NCI-H2196 (cell line): ENCODE measurements at regions not wholly inside any gene's neighbourhood (a gene's known extent, or its start where the extent isn't known, plus 50 kb on each side); places are given as distances from the start of the nearest gene placed in this dataset.

ENCODE experiments used
- DNase-seq: peaks from one replicate; lab custom pipeline; 2025; ENCODE audit not compliant: unreplicated experiment; lab: John Stamatoyannopoulos, UW

DNA sequence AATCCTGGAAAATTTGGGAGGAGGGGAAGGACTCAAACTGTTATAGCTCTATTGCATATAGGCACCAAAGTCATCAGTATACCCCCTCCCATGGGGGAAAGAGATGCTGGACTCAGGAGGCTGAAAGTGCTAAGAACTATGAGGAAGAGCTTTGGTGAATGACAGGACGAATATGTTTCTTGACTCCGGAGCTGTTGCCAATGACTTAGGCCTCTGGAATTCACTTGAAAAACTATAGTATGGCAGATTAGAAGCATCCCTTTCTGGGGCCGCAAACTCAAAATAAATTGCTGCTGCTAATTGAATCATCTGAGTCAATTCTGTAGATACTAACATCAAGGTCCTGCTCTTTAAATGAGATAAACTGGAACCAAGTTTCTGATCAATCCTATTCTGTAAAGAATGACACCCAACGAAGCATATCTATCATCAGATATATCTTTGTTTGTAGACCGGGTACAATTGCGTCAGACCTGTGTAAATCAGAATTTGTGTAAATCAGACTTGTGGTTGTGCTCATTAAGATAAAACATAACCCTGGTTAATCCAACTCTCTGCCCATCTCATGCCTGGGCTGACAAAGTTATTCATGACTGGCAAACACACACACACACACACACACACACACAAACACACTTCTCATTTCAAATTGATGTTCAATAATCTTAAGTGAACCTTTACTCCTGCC, 1793.8 kb upstream of the PCDH20 start:
- DNase-seq = no peak

DNA sequence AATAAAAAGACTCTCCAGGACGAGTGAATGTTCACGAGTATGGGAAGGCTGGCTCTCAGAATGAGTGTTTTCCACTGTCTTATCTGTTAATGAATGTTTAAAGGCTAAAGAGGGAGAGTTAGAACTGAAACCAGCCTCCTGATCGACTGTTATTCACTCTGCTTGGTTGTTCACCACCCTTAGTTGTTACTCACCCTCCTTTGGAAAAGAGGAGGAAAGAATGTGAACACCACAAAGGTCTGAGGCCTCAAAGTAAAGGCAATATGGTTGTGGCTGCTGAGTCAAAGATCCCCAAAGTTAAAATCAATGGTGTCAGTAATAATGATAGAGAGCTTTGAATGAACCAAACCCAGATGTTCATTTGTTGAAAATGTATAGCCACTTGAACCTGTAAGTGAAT, 1793.2 kb upstream of the PCDH20 start:
- DNase-seq = no peak

DNA sequence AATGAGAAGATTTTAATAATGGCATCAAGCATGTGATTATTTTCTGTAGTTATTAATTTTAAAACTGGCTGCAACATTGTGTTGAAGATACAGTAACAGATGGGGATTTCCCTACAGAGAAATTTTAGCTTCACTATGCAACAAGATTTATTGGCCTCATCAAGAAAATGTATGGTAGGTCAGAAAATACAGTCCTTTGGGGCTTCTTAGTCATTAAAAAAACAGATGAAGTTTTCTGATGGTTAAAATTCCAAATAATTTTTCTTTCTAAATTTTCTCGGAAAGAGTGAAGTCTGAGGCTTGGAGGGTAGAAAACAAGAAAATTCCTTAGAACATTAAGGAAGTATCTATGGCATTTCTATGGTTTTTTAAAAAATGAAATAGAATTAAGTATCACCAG, 1790.8 kb upstream of the PCDH20 start:
- no peak for DNase-seq

DNA sequence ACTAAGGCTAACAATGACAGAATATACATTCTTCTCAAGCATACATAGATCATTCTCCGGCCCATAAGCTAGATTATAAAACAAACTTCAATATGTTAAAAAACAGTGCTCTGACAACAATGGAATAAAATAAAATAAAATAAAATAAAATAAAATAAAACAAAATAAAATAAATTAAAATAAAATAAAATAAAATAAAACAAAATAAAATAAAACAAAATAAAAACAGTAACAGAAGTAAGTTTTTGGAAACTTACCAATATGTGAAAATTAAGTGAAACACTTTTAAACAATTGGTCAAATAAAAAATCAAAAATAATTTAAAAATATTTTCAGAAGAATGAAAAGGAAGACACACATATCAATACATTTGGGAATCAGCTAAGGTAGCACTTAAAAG, 1785.8 kb upstream of the PCDH20 start:
- DNase-seq = no peak

DNA sequence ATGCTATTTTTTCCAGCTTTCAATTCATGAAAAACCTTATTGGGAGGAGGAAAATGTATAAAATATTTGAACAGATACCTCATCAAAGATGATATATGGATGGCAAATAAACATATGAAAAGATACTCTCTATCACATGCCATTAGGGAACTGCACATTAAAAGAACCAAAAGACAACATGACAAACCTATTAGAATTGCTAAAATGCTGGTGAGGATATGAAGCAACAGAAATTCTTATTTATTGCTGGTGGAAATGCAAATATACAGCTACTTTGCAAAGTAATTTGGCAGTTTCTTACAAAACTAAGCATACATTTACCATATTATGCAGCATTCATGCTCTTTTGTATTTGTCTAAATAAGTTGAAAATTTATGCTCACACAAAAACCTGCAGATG, 1783.9 kb upstream of the PCDH20 start:
- DNase-seq = no peak

DNA sequence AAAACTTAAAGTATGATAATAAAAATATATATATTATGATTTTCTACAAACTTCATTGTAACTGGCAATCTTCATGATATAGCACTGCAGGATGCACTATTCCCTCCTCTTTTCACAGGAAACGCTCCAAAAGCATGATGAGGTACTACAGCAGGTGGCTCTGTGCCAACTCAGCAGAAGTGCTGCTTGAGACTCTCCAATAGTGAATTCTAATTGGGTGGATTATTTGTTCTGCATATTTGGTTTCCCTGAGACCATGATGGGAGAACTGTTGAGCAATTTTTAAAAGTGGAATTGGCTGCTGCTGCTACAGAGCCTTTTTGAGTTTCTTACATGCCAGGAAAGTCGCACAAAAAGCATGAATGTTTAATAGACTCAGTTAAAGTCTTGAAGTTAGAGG, 1782.4 kb upstream of the PCDH20 start:
- DNase-seq = peak; percentile 0

DNA sequence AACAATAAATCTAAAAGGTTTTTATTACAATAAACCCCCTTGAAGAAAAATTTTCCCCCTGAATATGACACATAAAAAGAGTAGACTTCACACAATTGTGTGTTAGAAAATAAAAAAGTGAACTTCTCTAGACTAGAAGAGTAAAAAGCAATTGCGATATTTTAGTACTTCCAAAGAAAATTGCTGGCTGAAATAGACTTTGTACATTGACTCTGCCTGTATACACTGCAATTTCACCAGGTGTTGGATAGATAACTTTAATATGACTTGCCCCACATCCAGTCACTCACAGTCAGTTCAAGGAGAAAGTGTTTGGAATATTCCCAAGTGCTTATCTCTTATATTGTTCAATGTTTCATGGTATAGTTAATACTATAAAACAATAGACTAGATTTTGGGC, 1780.1 kb upstream of the PCDH20 start:
- DNase-seq = no peak

DNA sequence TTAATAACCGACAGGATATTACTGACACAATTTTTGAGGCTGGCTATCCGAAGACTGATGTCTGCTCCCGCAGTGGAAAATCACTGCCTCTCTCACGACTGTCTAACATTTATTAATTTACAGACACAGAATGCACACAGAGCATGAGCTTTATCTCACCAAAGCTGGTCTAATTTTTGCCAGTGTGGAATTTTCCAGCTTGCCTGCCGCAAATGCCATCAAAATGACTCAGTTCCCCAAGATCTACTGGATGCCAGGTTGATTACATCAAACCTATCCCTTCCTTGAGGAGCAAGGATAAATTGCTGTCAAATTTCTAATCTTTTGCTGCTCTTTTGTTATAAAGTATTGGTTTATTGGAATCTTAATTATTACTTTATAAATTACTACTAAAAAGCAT, 1775.1 kb upstream of the PCDH20 start:
- DNase-seq = no peak

DNA sequence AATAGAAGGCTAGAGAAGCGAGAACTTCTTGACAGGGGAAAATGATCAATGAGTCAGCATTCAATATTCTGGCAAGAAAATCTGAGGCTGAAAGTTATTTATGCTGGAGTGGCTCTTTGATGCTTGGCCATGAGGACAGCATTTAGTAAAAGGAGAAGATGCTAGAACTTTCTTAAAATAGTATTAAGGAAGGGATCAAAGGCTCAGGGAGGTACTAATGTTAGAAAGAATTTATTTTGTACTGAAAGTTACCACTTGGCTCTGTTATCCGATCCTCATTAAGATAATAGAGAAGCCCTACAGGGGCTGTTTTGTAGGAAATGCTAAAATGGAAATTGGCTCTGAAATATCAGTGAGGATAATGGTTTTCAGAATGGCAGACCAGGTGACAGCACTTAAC, 1774.6 kb upstream of the PCDH20 start:
- no peak for DNase-seq

DNA sequence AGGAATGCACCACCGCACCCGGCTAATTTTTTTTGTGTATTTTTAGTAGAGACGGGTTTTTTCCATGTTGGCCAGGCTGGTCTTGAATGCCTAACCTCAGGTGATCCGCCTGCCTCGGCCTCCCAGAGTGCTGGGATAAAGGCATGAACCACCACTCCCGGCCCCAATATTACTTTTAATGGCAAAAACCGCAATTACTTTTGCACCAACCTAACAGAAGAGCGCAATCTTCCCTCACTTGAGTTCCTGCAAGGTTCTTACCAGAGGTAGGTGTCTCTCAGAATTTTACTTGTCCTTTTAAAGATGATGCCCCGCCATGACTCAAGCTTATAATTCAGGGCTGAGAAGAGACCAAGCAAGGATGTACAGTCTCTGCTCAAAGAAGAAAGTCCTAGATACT, 1774.1 kb upstream of the PCDH20 start:
- DNase-seq = no peak

DNA sequence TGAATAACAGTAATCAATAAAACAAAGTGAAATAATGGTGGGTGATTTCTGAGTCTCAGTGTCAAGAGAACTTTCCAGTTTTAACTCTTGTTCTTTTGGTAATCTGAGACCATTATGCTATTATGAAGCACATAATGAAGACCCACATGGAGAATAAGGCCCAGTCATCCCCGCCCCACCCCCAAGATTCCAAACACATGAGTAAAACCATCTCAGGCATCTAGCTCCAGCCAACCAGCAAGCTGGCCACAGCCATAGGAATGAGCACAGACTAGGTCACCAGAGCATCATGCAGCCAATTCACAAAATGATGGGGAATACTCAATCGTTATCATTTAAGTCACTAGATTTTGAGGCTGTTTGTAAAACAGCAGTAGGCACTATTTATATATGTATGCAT, 1769.0 kb upstream of the PCDH20 start:
- no peak for DNase-seq

DNA sequence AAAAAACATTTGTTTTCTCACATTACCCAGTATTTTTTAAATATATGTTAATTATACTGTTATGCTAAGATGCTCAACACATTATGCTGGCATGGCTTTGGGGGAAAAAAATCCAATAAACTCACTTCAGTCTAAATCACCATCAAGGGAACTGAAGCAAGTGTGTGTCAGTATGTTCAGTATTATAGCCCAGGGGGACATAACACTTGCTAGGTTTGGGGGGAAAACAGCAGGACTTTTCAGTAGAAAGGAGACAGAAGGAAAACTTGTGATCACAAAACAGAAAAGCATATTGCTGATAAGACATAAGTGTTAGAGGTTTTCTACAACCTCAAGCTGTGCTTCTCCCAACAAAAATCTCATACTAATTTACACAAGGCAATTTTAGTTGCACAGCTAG, 1759.9 kb upstream of the PCDH20 start:
- DNase-seq = no peak

DNA sequence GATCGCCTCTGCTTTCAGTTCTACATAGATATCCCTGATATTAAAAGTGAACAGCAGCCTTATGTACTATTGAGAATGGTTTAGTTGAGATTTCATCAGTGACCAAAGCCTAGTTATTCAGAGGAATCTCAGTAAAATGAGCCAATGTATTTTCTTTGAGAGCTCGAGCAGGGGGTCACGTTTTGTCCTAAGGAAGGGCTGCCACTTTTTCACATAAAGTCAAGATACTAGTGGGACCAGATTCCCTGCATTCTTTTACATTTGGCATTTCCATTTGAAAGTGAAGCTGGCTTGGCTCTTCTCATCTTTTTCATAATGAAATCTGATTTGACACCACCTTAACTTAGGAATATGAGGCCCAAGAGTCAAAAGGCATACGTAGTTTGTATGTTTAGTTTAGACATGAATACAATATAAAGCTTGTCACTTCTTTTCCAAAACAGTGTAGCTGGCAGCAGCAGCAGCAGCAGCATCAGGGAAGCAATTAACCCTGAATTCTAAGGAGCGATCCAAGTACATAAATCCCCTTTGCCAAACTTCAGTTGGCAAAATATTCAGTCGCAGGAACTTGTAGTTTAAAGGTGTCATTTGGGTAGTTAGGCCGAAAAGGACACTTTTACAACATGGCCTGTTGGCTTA, 1752.2 kb upstream of the PCDH20 start:
- DNase-seq = no peak

DNA sequence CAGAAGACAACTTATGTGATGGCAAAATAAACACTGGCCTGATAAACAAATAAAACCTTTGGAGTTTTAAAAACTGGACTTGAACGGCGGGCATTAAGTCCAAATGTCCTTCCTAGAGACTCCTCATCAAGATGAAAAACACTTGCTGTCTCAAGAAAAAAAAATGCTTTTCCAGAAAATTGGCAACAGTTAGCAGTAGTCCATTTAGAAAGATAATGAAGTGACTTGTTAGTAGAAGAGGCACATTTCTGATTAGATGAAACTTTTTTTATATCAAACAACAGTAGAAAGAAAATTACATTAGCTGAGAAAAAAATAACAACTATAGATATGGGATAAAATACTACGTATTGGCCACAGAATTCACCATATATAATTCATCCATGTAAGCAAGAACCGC, 1750.7 kb upstream of the PCDH20 start:
- no peak for DNase-seq

DNA sequence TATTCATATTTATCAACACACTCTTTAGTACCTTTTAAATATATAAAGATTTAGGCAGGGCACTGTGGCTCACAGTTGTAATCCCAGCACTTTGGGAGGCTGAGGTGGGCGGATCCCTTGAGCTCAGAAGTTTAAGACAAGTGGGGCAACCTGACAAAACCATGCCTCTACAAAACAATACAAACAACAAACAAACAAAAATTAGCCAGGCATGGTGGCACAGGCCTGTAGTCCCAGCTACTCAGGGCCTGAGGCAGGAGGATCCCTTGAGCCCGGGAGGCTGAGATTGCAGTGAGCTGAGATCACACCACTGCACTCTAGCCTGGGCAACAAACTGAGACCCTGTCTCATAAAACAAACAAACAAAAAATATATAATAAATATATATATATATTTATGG, 1748.3 kb upstream of the PCDH20 start:
- DNase-seq = no peak

DNA sequence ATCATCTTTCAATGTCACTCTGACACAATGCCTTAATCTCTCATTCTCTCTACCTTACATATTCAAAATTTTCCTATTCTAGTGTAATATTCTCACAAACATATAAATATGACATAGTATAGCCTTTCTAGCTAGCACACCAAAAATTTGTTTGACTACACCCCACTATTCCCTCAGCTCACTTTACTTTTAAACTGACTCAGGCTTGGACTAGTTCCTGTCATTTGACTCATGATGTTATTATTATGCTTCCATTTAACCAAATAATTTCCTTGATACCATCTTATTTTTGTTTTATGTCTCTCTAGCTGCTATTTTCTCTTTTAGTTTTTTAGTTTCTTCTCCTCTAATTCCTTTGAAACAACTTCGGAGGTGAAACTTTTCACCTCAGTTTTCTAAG, 1745.6 kb upstream of the PCDH20 start:
- no peak for DNase-seq

DNA sequence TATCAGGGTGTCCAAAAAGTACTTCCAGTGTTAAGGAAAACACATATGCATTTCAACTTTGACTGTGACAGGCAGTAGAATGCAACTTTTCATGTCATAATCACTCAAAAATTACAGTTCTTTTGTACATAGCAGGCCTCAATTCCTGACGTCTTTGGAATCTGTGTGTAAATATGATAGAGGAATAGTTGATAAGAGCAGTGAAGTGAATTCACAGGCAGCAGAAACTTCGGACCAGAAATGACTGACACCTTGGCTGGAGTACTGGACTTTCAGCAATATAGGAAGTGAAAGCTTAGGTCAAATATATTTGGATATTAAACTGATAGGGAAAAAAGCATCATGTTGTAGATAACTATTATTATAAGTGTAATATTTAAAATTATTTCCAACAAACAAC, 1741.2 kb upstream of the PCDH20 start:
- DNase-seq = no peak

DNA sequence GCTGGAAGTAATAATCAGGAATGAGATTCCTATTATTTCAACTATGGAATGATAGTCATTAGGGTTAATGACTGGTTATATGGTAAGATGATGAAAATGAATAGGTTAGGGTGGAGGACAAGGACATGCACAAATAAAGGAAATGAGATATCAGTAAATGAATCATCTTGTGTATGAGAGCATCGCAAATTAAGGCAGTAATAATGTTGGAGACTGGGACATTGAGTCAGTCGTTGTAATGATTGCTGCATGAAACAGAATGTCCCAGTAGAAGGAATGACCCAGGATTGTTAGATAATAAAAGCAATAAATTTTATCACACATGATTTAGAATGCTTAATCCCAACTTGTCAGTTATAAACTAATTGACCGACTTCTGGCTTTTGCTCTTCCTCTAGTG, 1733.7 kb upstream of the PCDH20 start:
- no peak for DNase-seq

DNA sequence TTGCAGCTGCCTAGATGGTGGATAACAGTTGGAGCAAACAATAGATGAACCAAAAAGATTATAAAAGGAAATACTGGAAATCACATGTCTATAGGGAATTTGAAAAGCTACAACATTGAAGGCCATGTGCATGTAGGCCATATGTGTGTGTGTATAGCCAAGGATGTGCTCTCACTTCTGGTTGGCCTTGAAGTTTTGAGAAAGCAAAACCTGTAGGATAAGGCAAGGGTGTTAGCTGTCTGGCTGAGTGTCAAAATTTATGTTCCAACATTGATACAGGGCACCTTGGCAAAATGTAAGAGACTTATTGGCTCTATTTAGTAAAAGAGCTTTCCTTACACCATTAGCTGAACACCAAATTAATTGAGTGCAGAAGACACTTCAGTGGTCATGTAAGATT, 1723.6 kb upstream of the PCDH20 start:
- DNase-seq = no peak

DNA sequence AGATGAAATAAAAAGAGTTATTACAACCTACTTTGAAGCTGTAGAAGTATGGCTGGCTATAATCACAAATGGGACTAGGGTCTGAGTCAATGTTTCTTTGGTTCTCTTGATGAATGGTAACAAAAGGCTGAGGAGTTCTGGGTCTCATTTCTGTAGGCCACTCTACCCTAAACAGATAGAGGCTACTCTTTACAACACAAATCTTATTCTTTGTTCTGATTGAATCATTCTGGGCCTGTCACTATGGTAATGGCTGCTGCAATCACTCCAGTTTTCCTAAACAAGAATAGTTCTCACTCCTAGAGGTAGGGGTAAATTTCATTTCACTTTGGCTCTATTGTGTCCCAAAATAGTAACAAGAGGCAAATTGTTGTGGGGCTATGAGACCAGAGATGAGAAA, 1714.3 kb upstream of the PCDH20 start:
- no peak for DNase-seq

DNA sequence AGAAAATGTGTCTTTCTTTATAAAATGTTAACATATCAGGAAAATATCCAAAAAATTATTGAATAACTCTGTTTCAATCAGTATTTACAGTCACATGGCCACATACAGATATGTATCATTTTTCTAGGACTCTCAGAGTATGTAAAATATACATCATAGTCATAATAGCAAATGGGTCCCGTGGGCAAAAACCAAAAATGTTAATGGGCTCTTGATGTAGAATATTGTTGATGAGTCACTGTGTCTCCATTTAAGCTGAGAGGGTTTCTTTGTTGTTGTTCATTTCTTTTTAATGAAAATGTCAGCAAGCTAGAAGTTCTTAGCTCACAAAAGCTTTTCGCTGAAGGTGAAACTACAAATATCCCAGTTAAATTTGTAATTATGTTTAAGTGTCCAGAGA, 1713.1 kb upstream of the PCDH20 start:
- no peak for DNase-seq

DNA sequence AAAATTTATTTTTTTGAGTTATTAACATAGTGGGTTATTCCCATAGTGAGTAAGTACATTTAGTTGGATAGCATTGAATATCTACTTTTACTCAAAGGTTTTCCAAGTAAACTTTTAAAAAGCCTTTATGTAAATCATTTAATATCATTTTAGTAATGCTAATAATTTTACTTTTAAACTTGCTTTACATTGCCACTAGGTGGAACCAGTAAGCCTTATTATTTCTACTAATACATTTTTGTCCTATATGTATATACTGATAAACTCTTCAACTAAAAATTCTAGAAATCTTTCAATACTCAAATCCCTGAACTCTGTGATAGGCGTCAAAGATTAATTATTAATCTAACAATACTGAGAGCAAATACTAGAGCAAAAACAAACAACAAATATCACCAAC, 1709.2 kb upstream of the PCDH20 start:
- no peak for DNase-seq

DNA sequence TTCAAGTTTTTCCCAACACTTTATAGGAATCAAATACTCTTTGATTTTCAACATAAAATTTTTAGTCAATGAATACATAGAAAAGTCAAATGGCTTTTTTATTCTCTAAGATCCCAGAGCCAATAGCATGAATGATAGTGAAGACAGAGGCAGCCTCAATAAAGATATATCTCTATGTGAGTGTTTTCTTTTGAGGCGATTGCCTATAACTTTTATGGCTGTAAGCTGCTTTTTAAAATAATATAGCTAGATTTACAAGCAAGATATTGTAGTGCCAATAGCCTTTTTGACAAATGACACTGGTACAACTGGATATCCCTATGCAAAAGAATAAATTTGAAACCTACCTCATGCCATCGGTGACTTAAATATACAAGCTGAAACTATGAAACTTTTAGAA, 1705.2 kb upstream of the PCDH20 start:
- no peak for DNase-seq
